OCI-LY7 (cell line): ENCODE measurements at regions not wholly inside any gene's neighbourhood (a gene's known extent, or its start where the extent isn't known, plus 50 kb on each side); places are given as distances from the start of the nearest gene placed in this dataset.

Experiments
- CTCF ChIP-seq: fragments of 200-600 bp; sonication (generic); conservative IDR thresholded peaks from 2 replicates; pipeline ENCODE4 v1.5.1; 2014; ENCODE audit warnings: mild to moderate bottlenecking, antibody characterized with exemption, low read length, moderate library complexity, mixed read lengths
- EZH2phosphoT487 ChIP-seq: fragments of 200-600 bp; sonication (generic); IDR thresholded peaks from 2 replicates; pipeline ENCODE4 v1.6.1; 2018; ENCODE audit warnings: low read depth, borderline replicate concordance, mild to moderate bottlenecking, mixed run types, antibody characterized with exemption, low read length, moderate library complexity, mixed read lengths

- TF ChIP-seq CTCF: no peak
- no peak for TF ChIP-seq EZH2phosphoT487
These were observed 909.2 kb upstream of the LRRN3 start for GRCh38 chr7:110181768-110182167.
